ENCODE measurements at regions not wholly inside any gene's neighbourhood (a gene's known extent, or its start where the extent isn't known, plus 50 kb on each side); places are given as distances from the start of the nearest gene placed in this dataset.

DNA sequence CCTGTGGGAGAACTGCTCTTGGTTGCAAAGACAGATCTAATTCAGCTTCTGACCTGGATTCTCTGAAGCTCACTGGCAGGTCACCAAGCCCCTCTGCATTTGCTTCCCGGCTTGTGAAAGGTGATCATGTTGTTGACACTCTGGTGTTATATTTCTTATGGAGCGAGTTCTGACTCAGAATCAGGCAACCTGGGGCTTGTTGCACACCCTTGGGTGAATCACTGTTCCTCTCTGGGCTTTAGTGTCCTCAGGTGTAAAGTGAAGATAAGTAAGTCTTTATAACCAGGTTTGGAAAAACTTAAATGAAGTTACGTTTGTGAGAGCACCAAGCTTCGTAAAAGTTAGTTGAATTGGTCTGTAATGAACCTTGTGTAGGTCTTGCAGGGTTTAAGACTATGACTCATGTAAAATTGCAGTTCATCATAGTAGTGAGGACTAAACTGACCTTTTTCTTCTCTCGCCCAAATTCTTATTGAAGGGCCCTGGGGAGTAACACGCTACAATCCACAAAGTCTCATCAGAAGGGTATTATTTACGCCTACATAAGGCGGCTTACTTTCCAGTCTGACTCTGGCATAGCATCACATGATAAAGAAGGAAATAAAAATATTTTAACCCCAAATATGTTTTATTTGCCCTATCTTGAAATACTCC is 218.6 kb downstream of the TMEM38B start:
- no peak overlapping the region for H3K4me2 ChIP-seq (ENCODE audit: insufficient read depth in 1 of 2, low read depth in 2 of 2, low read length in 2 of 2)
- no peaks in the 10 kb centered on the region for H3K9me3 ChIP-seq (ENCODE audit: insufficient read depth in 2 of 2, low read depth in 1 of 2, low read length in 1 of 2)
- no peak overlapping the region for H3K23ac ChIP-seq (ENCODE audit: insufficient read length)
- no peak overlapping the region for H2AFZ ChIP-seq (ENCODE audit: low read length)
- H3K79me2 ChIP-seq (ENCODE audit: control insufficient read depth in 1 of 2, insufficient read depth in 2 of 2, low read length in 2 of 2), result no peaks in the 10 kb centered on the region
- ChIA-PET CTCF (ENCODE audit: partially characterized antibody) (interaction anchor here (0.9 to 1.2 kb wide), 2 partner anchors 43 to 373 kb away, joined by 3 read pairs; no protein-coding TSS in a partner anchor), POLR2A (ENCODE audit: partially characterized antibody) (no interaction called here)
- no peak overlapping the region for H3K56ac ChIP-seq (replicated peaks; ENCODE audit: insufficient read length, low read depth, low read length)
- no peak overlapping the region for H4K5ac ChIP-seq (ENCODE audit: insufficient read length, low read depth, low read length)
- peak overlapping the region; percentile 5; the same call in 1 of the 2 replicates for H3K18ac ChIP-seq (ENCODE audit: extremely low read depth, low read length)
- TF ChIP-seq SIN3A (conservative IDR thresholded peaks at IDR 0.05 in 1 of 2, IDR thresholded peaks at IDR 0.05 in 1 of 2; ENCODE audit: low read depth in 1 of 2, low read length in 2 of 2) (no peak), RBBP5 (IDR thresholded peaks at IDR 0.05; ENCODE audit: borderline replicate concordance, low read depth, low read length) (no peak), KDM4A (IDR thresholded peaks at IDR 0.05; ENCODE audit: low read depth, low read length, severe bottlenecking) (no peak), PHF8 (conservative IDR thresholded peaks at IDR 0.05; ENCODE audit: low read depth, low read length) (no peak), SAP30 (IDR thresholded peaks at IDR 0.05; ENCODE audit: insufficient read depth, insufficient replicate concordance, low read length) (no peak), CREB1 (IDR thresholded peaks at IDR 0.05) (no peak)
- FAIRE-seq (no peak), DNase-seq (ENCODE audit: low read depth in 1 of 2, low spot score in 2 of 2) (no peak)
- H2BK15ac ChIP-seq (ENCODE audit: low read length), result no peak overlapping the region
- peaks cover 3 to 33% (median 23%) of the 10 kb centered on the region in 4 experiments for H3K4me1 ChIP-seq (replicated peaks in 1 of 4; ENCODE audit: control insufficient read depth in 3 of 4, insufficient read depth in 4 of 4, low read length in 3 of 4)
- H4K20me1 ChIP-seq (replicated peaks in 1 of 2; ENCODE audit: control insufficient read depth in 1 of 2, insufficient read depth in 2 of 2, low read length in 2 of 2), result no peaks in the 10 kb centered on the region
- H3K23me2 ChIP-seq (ENCODE audit: low read depth, low read length), result no peaks in the 10 kb centered on the region; the same call in 1 of the 2 replicates
- no peak overlapping the region for H3K9ac ChIP-seq (replicated peaks in 1 of 4; ENCODE audit: extremely low read depth in 1 of 4, low read depth in 3 of 4, low read length in 3 of 4)
- 0 out of 2 replicates have a peak overlapping the region, but pooled peaks have one; percentile 82 for H2BK12ac ChIP-seq (ENCODE audit: low read depth, low read length)
- H4K91ac ChIP-seq (replicated peaks; ENCODE audit: insufficient read length, low read length), result no peak overlapping the region
- H3K14ac ChIP-seq (ENCODE audit: insufficient read length), result no peak overlapping the region
- H3K36me3 ChIP-seq (ENCODE audit: control insufficient read depth in 2 of 4, insufficient read depth in 4 of 4, low read length in 3 of 4), result no peaks in the 10 kb centered on the region; a peak in 1 of 8 replicates
- H2BK20ac ChIP-seq (ENCODE audit: low read length), result peak overlapping the region; percentile 92; the same call in 1 of the 2 replicates
- no peak overlapping the region for H3K27ac ChIP-seq (ENCODE audit: low read depth, low read length)
- H3K27me3 ChIP-seq (replicated peaks in 1 of 4; ENCODE audit: control insufficient read depth in 3 of 4, extremely low read depth in 1 of 4, insufficient read depth in 3 of 4, low read length in 3 of 4), result no peaks in the 10 kb centered on the region
- H3K4ac ChIP-seq (replicated peaks; ENCODE audit: insufficient read length, low read depth, low read length), result no peak overlapping the region
- no peak overlapping the region for H4K8ac ChIP-seq (ENCODE audit: extremely low read depth, insufficient read depth, low read length)
- no peak overlapping the region for H3K4me3 ChIP-seq (ENCODE audit: extremely low read depth in 1 of 4, insufficient read depth in 2 of 4, low read depth in 3 of 4, low read length in 4 of 4)
- no peak overlapping the region for H2BK120ac ChIP-seq (replicated peaks; ENCODE audit: low read depth, low read length)
- WGBS, 2 experiments (ENCODE audit: extremely low coverage in 1 of 2, insufficient coverage in 1 of 2, insufficient read length in 1 of 2, insufficient replicate concordance in 2 of 2, low coverage in 1 of 2, low lambda C conversion rate in 2 of 2, missing lambda C conversion rate in 1 of 2), result 83% methylated on average over 8 of the region's 8 CpGs; no CpG with 5 or more reads in 1 of the 2 experiments
- H2BK5ac ChIP-seq (ENCODE audit: low read depth, low read length), result no peak overlapping the region
- H2AK5ac ChIP-seq (ENCODE audit: low read depth, low read length), result no peak overlapping the region
- H3K79me1 ChIP-seq (ENCODE audit: low read depth, low read length), result no peaks in the 10 kb centered on the region

Data from H1 (cell line).